Lower lobe of right lung (tissue), 2 donors: ENCODE measurements at regions not wholly inside any gene's neighbourhood (a gene's known extent, or its start where the extent isn't known, plus 50 kb on each side); places are given as distances from the start of the nearest gene placed in this dataset.

Source experiments
- ATAC-seq, 2 donors: fragments of 200-7000 bp; cut with Tn5 transposase; one replicate each; pipeline ENCODE4 v1.9.1; 2020 to 2022; ENCODE audit warnings: mild to moderate bottlenecking in 2 of 2, moderate library complexity in 2 of 2
- DNase-seq: peaks from one replicate; pipeline ENCODE4 v3.0.0-alpha.2; 2020
- H3K27ac ChIP-seq: fragments of 200-600 bp; one replicate; pipeline ENCODE4 v1.8.0; 2022
- H3K27me3 ChIP-seq: fragments of 200-600 bp; one replicate; pipeline ENCODE4 v1.8.0; 2022; ENCODE audit warnings: low read depth
- H3K36me3 ChIP-seq: fragments of 200-600 bp; one replicate; pipeline ENCODE4 v1.8.0; 2022; ENCODE audit warnings: mild to moderate bottlenecking
- H3K4me1 ChIP-seq: fragments of 200-600 bp; one replicate; pipeline ENCODE4 v1.8.0; 2022
- H3K4me3 ChIP-seq: fragments of 200-600 bp; one replicate; pipeline ENCODE4 v1.8.0; 2022; ENCODE audit warnings: mild to moderate bottlenecking
- H3K9me3 ChIP-seq: fragments of 200-600 bp; one replicate; pipeline ENCODE4 v1.8.0; 2022
- CTCF ChIP-seq: fragments of 200-600 bp; IDR thresholded peaks from one replicate; pipeline ENCODE4 v1.8.0; 2022; ENCODE audit warnings: antibody characterized with exemption, mild to moderate bottlenecking
- intact Hi-C: fragments of 100-400 bp; cut with DNase I; formaldehyde crosslinking; loops from one replicate; pipeline ENCODE4 v1.11.0; 2022
- donor health status: DM: no; HTN: yes; CAD: no; lungs with severe emphysema.

GRCh38 chr2:194926873-194927272 lies 730.2 kb upstream of the SLC39A10 start:
- Histone ChIP-seq H3K27me3 (no peaks in the 10 kb centered on the region), H3K4me3 (no peak overlapping the region), H3K4me1 (no peaks in the 10 kb centered on the region), H3K9me3 (no peaks in the 10 kb centered on the region), H3K36me3 (no peaks in the 10 kb centered on the region), H3K27ac (no peak overlapping the region)
- no peak for TF ChIP-seq CTCF
- intact Hi-C loops, result no loop called here
- ATAC-seq (no peak), DNase-seq (no peak)

- Histone ChIP-seq H3K4me1 (no peaks in the 10 kb centered on the region), H3K4me3 (no peak overlapping the region), H3K36me3 (no peaks in the 10 kb centered on the region), H3K27ac (no peak overlapping the region), H3K27me3 (no peaks in the 10 kb centered on the region), H3K9me3 (no peaks in the 10 kb centered on the region)
- no peak for ATAC-seq
- no peak for DNase-seq
- intact Hi-C loops, result no loop called here
- TF ChIP-seq CTCF, result no peak
These were observed 731.3 kb upstream of the SLC39A10 start for GRCh38 chr2:194925742-194926141.

GRCh38 chr2:194917519-194917918 lies 739.5 kb upstream of the SLC39A10 start:
- Histone ChIP-seq H3K9me3 (no peaks in the 10 kb centered on the region), H3K36me3 (no peaks in the 10 kb centered on the region), H3K4me3 (no peak overlapping the region), H3K27ac (no peak overlapping the region), H3K27me3 (no peaks in the 10 kb centered on the region), H3K4me1 (no peaks in the 10 kb centered on the region)
- intact Hi-C loops, result no loop called here
- no peak for ATAC-seq
- no peak for TF ChIP-seq CTCF
- no peak for DNase-seq

- TF ChIP-seq CTCF, result no peak
- Histone ChIP-seq H3K4me1 (no peaks in the 10 kb centered on the region), H3K4me3 (no peak overlapping the region), H3K27ac (no peak overlapping the region), H3K36me3 (no peaks in the 10 kb centered on the region), H3K9me3 (no peaks in the 10 kb centered on the region), H3K27me3 (no peaks in the 10 kb centered on the region)
- DNase-seq (no peak), ATAC-seq (no peak)
- intact Hi-C loops, result no loop called here
These were observed 741.5 kb upstream of the SLC39A10 start for GRCh38 chr2:194915485-194915884.

GRCh38 chr2:194907569-194907968 lies 749.5 kb upstream of the SLC39A10 start:
- DNase-seq (no peak), ATAC-seq (no peak)
- Histone ChIP-seq H3K27ac (no peak overlapping the region), H3K9me3 (no peaks in the 10 kb centered on the region), H3K4me3 (no peak overlapping the region), H3K36me3 (no peaks in the 10 kb centered on the region), H3K27me3 (no peaks in the 10 kb centered on the region), H3K4me1 (no peaks in the 10 kb centered on the region)
- intact Hi-C loops, result no loop called here
- TF ChIP-seq CTCF, result no peak

GRCh38 chr2:194896871-194897270 lies 760.2 kb upstream of the SLC39A10 start:
- Histone ChIP-seq H3K4me3 (no peak overlapping the region), H3K4me1 (no peaks in the 10 kb centered on the region), H3K9me3 (no peaks in the 10 kb centered on the region), H3K36me3 (no peaks in the 10 kb centered on the region), H3K27ac (no peak overlapping the region), H3K27me3 (no peaks in the 10 kb centered on the region)
- ATAC-seq (no peak), DNase-seq (no peak)
- intact Hi-C loops, result no loop called here
- no peak for TF ChIP-seq CTCF
